ENCODE measurements at regions not wholly inside any gene's neighbourhood (a gene's known extent, or its start where the extent isn't known, plus 50 kb on each side); places are given as distances from the start of the nearest gene placed in this dataset.

GRCh38 chr2:239469106-239469960 is 68.5 kb upstream of the HDAC4 start:
- TF ChIP-seq CTCF (IDR thresholded peaks at IDR 0.05; ENCODE audit: poor library complexity, severe bottlenecking): no peak
- no peak for ATAC-seq (ENCODE audit: low read depth)
- peaks cover 7% of the 10 kb centered on the region for H3K4me1 ChIP-seq (ENCODE audit: insufficient read depth, poor library complexity, severe bottlenecking)
- H3K9me3 ChIP-seq (ENCODE audit: severe bottlenecking): no peaks in the 10 kb centered on the region
- peaks cover 2% of the 10 kb centered on the region for H3K27me3 ChIP-seq (ENCODE audit: insufficient read depth, poor library complexity, severe bottlenecking)
- H3K4me3 ChIP-seq (ENCODE audit: severe bottlenecking): no peak overlapping the region
- no peaks in the 10 kb centered on the region for H3K36me3 ChIP-seq (ENCODE audit: low read depth)
- no peak for DNase-seq (ENCODE audit: low spot score)
- H3K27ac ChIP-seq (ENCODE audit: poor library complexity, severe bottlenecking): no peak overlapping the region

GRCh38 chr2:239468491-239469105 is 67.8 kb upstream of the HDAC4 start:
- TF ChIP-seq CTCF (IDR thresholded peaks at IDR 0.05; ENCODE audit: poor library complexity, severe bottlenecking): no peak
- Histone ChIP-seq H3K4me1 (ENCODE audit: insufficient read depth, poor library complexity, severe bottlenecking) (peaks cover 7% of the 10 kb centered on the region), H3K27me3 (ENCODE audit: insufficient read depth, poor library complexity, severe bottlenecking) (peaks cover 2% of the 10 kb centered on the region), H3K9me3 (ENCODE audit: severe bottlenecking) (no peaks in the 10 kb centered on the region), H3K36me3 (ENCODE audit: low read depth) (no peaks in the 10 kb centered on the region), H3K4me3 (ENCODE audit: severe bottlenecking) (no peak overlapping the region), H3K27ac (ENCODE audit: poor library complexity, severe bottlenecking) (no peak overlapping the region)
- ATAC-seq (ENCODE audit: low read depth) (no peak), DNase-seq (ENCODE audit: low spot score) (peak; percentile 35)

GRCh38 chr2:239467956-239468490 is 67.2 kb upstream of the HDAC4 start:
- H3K27me3 ChIP-seq (ENCODE audit: insufficient read depth, poor library complexity, severe bottlenecking): peaks cover 2% of the 10 kb centered on the region
- H3K4me3 ChIP-seq (ENCODE audit: severe bottlenecking): no peak overlapping the region
- no peak for TF ChIP-seq CTCF (IDR thresholded peaks at IDR 0.05; ENCODE audit: poor library complexity, severe bottlenecking)
- no peak overlapping the region for H3K27ac ChIP-seq (ENCODE audit: poor library complexity, severe bottlenecking)
- no peaks in the 10 kb centered on the region for H3K9me3 ChIP-seq (ENCODE audit: severe bottlenecking)
- H3K36me3 ChIP-seq (ENCODE audit: low read depth): no peaks in the 10 kb centered on the region
- DNase-seq (ENCODE audit: low spot score): peak; percentile 26
- ATAC-seq (ENCODE audit: low read depth): no peak
- H3K4me1 ChIP-seq (ENCODE audit: insufficient read depth, poor library complexity, severe bottlenecking): peaks cover 7% of the 10 kb centered on the region

GRCh38 chr2:239467281-239467955 is 66.6 kb upstream of the HDAC4 start:
- TF ChIP-seq CTCF (IDR thresholded peaks at IDR 0.05; ENCODE audit: poor library complexity, severe bottlenecking): no peak
- H3K27me3 ChIP-seq (ENCODE audit: insufficient read depth, poor library complexity, severe bottlenecking): no peaks in the 10 kb centered on the region
- H3K4me1 ChIP-seq (ENCODE audit: insufficient read depth, poor library complexity, severe bottlenecking): peaks cover 7% of the 10 kb centered on the region
- no peak overlapping the region for H3K4me3 ChIP-seq (ENCODE audit: severe bottlenecking)
- H3K36me3 ChIP-seq (ENCODE audit: low read depth): no peaks in the 10 kb centered on the region
- H3K9me3 ChIP-seq (ENCODE audit: severe bottlenecking): no peaks in the 10 kb centered on the region
- ATAC-seq (ENCODE audit: low read depth) (no peak), DNase-seq (ENCODE audit: low spot score) (peak; percentile 18)
- H3K27ac ChIP-seq (ENCODE audit: poor library complexity, severe bottlenecking): no peak overlapping the region
